NCI-H2171 treated with DMSO at 0.1 percent for 48 hours (cell line): ENCODE measurements at regions not wholly inside any gene's neighbourhood (a gene's known extent, or its start where the extent isn't known, plus 50 kb on each side); places are given as distances from the start of the nearest gene placed in this dataset.
"Not testable (repeated sequence)": the region's sequence is repeated elsewhere in the genome, so short reads cannot be mapped to it uniquely, and the experiment has no call there.

Experiments used
- DNase-seq: peaks from one replicate; lab custom pipeline; 2025; lab: John Stamatoyannopoulos, UW

DNA sequence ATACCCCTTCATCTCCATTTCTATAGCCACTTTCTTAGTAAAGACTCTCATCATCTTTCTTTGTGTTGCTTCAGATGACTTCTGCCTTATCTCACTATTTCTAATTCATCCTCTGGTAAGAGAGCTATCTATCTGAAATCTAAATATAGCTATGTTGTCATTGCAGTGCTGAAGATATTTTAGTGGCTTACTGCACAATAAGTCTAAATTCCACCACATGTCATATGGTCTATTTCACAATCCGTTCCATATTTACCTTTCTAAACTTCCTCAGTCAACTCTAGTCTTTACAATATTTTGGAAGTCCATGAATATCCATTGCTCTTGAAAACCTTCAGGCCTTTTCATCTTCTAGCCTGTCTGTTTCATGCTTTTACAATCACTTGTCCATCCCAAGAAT, 465.1 kb upstream of the SLC10A2 start:
- no peak for DNase-seq

DNA sequence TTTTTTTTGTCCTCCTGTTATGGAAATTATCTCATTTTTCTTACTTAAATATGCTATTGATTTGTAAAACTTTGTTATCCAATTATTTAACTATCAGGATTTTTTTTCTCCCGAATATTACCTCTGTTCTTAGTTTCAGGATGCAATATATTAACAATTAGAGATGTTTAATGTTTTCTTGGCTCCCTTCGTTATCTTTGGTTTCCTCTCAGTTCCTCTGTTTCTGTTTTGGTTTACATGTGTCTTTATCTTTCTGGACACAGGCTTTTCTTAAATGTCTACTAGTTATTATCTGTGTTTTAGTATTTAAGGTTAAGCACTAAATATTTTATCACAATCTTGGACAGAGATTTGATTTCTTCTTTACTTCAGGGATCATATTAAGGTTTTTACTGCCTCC, 462.2 kb upstream of the SLC10A2 start:
- DNase-seq: no peak

DNA sequence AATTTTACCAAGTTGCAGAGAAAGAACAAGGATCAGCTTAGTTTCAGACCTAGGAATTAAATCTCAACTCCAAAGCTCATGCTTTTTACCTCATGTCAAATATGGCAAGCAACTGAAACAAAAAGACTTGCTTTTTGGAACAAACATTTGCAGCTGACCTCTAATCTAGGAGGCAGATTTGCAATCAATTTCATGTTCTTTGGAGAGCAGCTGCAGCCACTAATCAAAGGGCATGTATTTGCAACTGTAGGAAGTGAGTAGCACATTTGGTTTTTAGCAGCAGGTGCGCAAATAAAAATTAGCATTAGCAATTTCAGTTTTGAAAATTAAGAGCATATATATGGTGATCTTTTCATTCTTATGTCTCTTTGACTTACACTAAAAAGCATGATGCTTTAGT, 459.3 kb upstream of the SLC10A2 start:
- DNase-seq: no peak

DNA sequence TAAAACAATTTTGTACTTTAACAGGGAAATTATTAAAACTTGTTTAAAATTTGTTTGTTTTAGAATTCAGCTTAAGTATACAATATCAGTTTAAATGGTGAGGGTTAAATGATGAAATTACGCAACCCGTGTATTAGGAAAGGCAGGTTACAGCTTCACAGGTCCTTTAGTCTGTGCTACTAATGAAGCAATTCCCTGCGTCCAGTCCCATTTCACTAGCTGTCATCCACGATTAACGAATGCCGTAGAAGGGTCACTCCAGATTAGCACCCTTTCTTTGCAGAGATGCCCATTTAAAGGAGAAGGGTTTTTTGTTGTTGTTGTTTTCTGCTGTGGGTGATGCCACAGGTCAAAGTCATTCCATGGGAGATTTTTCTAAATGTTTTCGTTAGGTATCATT, 457.6 kb upstream of the SLC10A2 start:
- DNase-seq: no peak

DNA sequence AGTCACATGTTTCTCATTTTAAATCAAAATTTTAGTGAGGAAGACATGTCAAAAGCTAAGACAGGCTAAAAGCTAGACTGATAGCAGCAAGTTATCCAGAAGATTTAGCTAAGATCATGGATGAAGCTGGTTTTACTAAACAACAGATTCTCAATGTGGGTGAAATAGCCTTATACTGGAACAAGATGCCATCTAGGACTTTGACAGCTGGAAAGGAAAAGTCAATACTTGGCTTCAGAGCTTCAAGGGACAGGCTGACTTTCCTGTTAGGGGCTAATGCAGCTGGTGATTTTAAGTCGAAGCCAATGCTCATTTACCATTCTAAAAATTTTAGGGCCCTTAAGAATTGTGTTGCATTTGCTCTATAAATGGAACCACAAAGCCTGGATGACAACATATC, 455.3 kb upstream of the SLC10A2 start:
- DNase-seq: no peak

DNA sequence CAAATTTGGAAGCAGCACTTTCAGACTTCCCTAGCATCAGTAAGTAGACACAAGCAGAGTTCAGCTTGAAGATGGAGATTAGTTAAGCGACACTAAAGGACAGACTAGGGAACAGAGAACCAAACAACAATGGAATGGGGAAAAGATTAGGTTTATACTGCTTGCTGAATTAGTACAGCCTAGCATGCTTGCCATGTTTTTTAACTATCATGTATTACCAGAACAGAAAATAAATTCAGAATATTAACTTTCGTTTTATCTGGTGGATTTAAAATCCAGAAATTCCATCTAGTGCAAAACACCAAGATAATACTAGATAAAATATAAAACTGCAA, 451.5 kb upstream of the SLC10A2 start:
- DNase-seq: no peak

DNA sequence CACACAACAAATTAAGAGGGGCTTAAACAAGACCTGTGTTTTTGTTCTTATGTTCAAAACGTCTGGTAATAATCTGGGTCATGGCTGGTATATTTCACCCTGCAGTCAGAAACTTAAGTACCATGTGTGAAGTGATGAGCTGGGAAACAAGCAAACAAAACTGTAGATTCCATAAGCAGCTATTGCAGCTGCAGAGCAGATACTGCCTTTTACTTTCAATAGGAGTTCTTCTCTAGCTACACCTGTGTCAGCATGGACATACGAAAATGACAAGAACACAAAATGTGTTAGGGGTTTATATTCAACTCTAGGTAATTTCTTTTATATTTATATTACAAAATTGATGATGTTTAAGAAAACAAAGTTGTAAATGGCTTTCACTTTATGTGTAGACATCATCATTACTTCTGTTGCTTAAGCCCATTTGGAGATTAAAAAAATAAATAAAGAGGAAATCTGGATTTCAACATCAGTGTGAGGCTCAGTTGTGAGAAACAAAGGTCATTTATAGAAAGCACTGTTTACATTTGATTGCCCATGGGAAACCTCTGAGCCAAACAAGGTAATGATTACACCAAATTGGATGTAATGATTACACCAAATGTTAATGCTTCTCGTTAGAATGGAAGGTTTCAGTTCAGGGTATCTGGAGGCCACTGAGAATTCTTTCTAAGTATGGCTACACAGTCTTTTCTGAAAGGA, 451.0 kb upstream of the SLC10A2 start:
- DNase-seq: peak; percentile 4

DNA sequence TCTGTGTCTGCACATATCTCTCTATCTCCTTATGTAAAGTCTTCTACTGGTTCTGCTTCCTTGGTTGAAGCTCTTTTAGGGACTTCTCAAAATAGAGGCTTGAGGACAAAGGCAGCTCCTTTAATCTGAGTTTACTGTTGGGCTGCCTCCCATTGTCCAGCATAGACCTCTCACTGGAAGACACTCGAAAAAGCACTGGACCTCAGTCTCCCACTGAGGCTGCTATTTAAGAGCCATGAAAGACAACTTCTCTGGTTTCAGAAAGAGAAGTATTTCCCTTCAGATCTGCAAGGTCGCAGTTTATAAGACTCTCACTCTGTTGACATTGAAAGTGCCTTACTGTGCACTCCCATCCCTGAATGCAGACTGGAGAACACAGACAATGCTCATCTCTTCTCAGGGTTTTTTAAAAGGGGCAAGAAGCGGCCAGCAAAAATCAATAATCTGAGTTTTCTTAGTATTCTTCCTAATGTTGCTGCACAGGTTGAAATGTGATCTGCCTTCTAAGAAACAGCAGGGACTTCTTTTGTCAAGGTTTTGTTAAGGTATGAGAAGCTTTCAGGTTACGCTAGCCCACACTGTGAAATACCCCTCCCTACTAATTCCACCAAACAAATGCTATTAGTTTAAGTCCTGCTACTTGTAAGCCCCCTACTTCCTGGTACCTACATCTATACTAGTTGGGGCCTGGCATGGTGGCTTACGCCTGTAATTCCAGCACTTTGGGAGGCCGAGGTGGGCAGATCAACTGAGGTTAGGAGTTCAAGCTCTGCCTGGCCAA, 450.0 kb upstream of the SLC10A2 start:
- DNase-seq: no peak

DNA sequence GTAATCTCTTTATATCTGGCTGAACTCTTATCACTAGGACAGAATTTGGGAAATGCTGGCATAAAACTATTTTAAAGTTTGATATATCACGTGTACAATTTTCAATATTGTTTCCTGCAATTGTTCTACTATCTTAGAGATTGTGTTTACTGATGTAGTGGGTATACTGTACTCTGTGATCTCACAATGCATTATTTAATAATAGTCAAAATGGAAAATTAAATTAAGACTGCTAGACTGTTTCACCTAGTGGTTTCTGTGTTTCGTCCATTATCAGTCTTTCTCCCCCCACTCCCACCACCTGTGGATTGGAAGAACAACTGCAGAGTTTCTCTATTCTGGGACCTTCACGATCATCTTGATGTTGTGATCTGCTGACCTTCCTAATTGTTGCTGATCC, 449.2 kb upstream of the SLC10A2 start:
- DNase-seq: no peak

DNA sequence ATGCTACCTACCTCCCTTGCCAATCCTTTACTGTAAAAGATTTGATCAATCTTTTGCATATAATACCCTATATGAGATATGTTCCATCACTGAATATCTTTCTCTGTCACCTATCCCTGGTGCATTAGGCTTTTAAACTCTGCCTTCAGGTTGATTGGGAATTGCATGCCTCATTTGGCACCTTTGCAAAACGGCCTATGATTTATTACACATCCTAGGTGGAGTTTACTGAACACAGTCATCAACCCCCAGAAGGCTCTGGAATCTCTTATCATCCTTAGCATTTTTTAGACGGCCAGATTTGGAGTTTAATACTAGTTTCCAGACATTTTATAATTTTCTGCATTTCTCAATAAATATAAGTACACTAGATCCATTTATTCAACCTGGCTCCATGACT, 448.4 kb upstream of the SLC10A2 start:
- peak; percentile 6 for DNase-seq

DNA sequence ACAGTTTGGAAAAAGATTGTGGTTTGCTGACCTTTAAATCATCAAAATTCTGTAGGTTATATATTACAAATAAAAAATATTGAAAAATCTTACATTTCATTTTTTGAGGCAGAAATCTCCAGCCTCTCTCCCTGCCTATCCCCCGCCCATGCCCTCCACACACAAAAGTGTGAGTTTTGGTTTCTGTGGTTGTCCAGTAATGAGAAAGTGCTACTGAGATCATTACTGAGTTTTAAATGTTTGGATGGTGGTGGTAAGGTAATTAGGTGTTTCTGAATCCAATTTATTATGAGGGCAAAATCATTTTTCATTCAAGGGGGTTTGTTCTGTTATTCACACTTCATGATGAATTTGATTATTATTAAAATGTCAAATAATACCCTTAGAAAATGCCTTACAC, 448.0 kb upstream of the SLC10A2 start:
- DNase-seq: no peak

DNA sequence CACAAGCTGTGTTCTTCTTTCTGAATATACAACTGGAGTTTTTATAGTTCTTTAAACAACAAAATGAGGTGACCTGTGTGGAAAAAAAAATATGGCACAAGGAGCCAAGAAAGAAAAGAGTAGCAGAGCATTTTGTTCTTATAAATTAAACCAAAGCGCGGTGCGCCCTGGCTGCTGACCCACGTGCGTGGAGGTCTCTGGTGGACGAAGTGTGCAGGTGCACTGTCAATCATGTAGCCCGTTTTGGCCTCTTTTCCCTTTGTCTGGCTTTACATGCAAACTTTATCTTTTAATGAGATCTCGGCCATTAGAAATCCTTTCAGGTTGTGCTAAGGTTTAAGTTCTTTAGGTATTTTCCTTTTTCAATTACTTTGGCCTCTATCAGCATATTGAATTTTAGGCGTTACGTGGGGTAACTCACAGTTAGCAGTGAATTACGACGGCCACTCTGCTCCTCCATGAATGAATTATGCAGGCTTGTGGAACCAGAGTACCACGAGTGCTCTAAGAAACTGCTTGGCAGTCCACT, 443.9 kb upstream of the SLC10A2 start:
- no peak for DNase-seq

DNA sequence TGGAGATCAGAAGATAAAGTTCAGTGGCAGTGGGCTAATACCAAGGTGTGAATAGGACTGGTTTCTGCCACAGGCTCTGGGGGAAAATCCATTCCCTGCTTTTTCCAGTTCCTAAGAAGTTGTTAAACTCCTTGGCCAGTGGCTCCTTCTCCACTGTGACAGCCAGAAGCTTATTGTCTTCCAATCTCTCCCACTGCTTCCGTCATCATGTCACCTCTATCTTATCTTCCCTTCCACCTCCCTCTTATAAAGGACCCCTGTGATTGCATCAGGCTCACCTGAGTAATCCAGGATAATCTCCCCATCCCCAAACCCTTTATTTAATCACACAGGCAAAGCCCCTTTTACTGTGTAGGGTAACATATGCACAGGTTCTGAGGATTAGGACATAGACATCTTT, 431.2 kb upstream of the SLC10A2 start:
- DNase-seq: no peak

DNA sequence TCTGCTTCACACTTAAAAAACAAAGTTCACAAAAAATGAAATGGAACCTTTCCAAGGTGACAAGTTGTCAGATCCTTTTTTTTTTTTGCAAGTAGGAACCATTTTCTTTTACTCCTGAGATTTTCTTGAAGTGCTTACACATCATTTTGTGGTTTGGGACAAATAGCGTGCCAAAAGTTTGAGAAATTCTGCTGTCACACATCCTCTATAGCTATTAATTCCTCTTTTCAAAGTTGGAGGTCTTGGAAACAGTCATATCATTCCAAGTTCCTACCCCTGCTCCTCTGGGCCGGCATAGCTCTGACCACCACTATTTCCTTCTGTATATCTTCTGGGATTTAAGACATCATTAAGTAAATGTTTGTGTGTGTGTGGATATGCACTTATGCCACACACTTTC, 421.6 kb upstream of the SLC10A2 start:
- no peak for DNase-seq

DNA sequence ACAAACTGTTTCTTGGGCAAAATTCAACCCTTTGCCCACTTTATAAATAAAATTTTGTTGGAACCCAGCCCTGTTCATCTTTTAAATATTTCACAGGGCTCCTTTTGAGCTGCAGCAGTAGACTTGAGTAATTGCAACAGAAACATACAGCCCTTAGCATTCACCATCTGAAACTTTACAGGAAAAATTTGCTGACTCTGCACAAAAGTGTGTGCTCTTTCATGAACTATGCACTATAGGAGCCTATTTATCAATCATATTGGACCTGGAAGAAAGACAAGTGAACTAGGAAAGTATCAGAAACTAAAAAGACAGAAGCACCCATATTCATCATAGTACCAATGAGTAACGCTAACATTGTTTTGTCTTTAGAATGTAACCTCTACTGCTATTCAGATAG, 406.9 kb upstream of the SLC10A2 start:
- no peak for DNase-seq

DNA sequence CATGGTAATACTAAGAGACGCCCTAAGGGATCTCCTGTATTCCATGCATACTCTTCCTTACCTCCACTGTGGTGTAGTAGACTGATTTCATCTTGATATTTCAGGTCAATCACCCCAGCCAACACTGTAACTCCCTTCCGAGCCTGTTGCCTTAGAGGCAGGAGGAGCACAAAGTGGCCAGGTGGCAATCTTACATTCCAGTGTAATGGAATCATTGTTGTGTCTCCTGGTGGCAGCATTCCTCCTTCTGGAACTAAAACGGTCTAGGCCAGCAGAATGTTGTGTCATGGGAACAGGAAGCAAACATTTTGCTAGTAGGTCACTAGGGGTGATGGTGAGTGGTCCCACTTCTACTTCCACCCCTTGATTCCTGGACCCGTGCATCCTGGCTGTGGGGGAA, 405.7 kb upstream of the SLC10A2 start:
- DNase-seq: no peak

DNA sequence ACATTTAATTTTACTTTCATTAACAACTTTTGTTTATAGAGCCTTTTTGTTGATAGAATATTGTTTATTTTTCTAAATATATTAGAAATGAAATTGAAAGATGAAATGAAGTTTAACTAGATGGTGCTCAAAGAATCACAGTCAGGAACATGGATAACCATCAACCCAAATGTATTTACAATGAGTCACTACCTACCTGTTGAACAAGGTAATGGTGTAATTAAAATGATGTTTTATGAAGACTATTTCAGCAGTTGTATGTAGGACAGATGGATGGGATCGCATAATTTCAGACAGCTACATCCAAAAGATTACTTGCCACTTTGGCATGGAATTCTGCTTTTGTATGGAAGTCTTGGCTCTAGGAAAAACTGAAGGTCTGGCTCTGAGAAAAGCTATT, 403.6 kb upstream of the SLC10A2 start:
- no peak for DNase-seq

DNA sequence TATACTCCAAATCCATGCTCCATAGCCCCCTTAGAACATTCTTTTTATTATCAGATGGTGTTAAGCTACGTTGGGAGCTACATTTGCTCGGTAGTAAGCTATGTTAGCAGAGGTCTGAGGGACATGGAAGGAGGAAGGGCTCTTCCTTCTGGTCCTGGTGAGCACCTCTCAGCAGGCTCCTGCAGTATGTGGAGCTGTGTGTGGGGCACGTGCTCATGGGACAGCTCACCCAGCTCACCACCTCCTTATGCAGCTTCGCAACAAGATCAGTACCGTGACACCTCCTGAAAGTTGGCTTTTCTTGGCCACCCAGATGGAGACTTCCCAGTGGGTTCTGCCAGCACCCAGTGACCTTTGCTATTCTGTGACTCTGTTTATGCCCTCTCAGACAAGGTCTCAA, 400.5 kb upstream of the SLC10A2 start:
- no peak for DNase-seq

DNA sequence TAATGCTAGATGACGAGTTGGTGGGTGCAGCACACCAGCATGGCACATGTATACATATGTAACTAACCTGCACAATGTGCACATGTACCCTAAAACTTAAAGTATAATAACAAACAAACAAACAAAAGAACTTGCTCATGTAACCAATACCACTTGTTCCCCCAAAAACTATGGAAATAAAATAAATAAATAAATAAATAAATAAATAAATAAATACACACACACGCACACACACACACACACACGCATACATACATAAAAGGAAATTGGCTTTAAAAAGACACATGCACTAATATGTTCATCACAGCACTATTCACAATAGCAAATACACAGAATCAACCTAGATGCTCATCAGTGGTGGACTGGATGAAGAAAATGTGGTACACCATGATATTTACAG, 394.0 kb upstream of the SLC10A2 start:
- DNase-seq: not testable (repeated sequence)

DNA sequence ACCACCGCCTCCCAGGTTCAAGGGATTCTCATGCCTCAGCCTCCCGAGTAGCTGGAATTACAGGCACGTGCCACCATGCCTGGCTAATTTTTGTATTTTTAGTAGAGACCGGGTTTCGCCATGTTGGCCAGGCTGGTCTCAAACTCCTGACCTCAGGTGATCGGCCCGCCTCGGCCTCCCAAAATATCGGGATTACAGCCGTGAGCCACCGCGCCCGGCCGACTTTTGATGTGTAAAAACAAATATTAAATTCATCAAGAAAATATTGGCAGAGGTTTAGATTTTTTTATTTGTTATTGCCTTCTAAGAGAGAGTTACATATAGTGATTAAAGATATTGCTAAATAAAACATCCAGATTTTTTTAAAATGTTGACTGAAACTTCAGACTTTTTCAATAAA, 390.8 kb upstream of the SLC10A2 start:
- DNase-seq: not testable (repeated sequence)

DNA sequence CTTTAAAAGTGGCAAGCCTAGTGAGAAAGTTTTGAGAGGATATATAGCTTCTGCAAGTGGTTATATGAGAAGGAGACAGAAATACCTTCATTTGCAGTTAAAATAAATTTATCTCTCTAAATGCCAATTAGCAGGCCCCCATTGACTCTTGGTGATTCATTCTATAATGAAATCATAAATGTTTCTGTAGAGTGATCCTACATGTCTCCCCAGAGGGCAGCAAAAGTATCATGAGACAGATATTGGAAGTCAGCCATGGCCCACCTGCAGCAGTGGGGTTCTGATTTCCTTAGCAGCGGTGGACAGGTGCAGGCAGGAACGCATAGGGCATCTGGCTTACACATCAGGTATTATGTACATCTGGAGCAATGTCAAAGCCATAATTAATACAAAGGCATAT, 385.4 kb upstream of the SLC10A2 start:
- DNase-seq: peak; percentile 97

DNA sequence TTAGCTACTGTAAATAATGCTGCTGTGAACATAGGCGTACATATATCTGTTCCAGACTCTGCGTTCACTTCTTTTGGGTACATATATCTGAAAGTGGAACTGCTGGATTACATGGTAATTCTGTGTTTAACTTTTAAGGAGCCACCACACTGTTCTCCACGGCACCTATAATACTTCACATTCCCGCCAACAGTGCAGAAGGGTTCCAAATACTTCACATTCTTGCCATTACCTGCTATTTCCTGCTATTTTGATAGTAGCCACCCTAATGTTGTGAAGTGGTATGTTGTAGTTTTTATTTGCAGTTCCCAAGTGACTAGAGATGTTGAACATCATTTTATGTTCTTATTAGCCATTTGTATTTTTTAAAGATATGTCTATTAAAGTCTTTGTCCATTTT, 377.4 kb upstream of the SLC10A2 start:
- DNase-seq: no peak

DNA sequence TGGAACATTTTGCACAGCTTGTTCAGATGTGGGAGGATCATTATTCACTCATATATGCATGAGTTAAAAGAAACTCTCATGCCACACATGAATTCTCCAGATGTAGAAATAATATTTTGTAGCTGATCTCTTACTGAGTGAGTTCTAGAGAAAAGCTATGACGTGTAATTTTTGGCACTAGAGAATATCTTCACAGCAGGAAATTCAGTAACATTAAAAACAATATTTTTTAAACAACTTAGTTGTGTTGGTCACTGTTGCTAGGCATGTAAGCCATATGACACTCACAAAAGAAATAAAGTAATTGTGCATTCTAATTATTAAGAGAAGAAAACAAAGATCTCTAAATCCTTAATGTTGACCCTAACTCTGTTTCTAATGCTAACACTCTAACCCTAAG, 371.4 kb upstream of the SLC10A2 start:
- DNase-seq: no peak
